HG02623 (cell line): ENCODE measurements at regions not wholly inside any gene's neighbourhood (a gene's known extent, or its start where the extent isn't known, plus 50 kb on each side); places are given as distances from the start of the nearest gene placed in this dataset.
"Not testable (repeated sequence)": the region's sequence is repeated elsewhere in the genome, so short reads cannot be mapped to it uniquely, and the experiment has no call there.

Experiments used
- ATAC-seq: cut with Tn5 transposase; IDR thresholded peaks from one replicate; pipeline ENCODE4 v1.9.1; 2021; ENCODE audit warnings: moderate library complexity; ENCODE audit not compliant: unreplicated experiment

DNA sequence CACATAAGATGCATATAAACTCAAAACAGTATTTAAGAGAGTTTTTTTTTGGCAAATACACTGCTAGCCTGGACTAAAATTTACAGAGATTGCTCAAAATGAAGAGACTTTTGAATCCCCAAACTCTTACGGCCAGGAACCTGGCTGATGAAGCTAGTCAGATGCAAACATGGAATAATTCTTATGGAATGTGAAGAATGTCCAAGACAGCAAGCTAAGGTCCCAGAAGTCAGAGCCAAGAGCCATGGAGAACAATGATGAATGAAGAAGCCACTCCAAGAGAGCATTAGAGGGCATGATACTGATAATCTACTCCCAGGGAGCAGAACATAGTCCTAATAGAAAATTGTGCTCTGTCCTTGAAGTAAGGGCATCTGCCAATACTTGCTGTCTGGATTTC, 705.5 kb downstream of the DIPK2A start:
- no peak for ATAC-seq

- no peak for ATAC-seq
Measured at GRCh38 chr3:144683065-144683464, 711.4 kb downstream of the DIPK2A start.

DNA sequence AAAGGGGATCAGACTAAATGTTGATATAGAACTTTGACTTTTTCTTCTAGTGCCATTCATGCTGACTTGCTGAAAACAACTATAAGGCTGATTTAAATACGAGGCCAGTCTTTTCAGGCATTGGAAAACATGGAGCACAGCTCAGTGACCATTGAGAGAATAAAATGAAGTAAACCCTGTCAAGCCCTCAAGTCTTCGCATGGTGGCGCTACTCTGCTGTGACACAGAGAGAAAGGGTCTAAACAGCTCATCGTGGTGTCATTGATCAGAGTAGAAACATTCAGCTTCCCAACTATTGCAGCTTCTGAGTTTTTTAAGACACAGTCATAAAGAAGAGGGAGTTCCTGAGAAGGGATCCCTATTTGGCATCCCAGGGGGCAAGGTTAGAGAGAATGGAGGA, 716.2 kb downstream of the DIPK2A start:
- no peak for ATAC-seq

- no peak for ATAC-seq
Measured at GRCh38 chr3:144692488-144692887, 720.9 kb downstream of the DIPK2A start.

GRCh38 chr3:144708437-144708836, 736.8 kb downstream of the DIPK2A start:
- no peak for ATAC-seq

GRCh38 chr3:144737281-144737680, 765.7 kb downstream of the DIPK2A start:
- ATAC-seq: no peak

DNA sequence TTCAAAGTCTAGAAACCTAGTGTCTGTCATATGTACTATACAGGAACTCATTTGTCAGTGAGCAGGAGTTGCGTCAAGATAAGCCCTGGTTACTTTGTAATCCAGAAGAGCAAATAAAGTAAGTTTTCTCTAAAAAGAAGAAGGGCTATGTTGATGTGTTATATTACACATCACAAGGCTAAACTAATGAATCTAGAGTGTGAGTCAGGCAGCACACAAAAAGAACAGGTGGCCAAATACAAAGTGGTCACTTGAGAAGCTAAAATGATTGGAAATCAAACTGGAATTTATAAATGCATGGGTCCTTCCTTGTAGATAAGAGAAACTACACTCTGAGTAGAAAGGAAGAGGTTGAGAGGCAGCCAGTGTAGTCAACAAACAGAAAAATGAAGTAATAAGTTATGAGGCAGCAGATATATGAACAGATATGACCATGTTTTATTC, 771.6 kb downstream of the DIPK2A start:
- no peak for ATAC-seq

DNA sequence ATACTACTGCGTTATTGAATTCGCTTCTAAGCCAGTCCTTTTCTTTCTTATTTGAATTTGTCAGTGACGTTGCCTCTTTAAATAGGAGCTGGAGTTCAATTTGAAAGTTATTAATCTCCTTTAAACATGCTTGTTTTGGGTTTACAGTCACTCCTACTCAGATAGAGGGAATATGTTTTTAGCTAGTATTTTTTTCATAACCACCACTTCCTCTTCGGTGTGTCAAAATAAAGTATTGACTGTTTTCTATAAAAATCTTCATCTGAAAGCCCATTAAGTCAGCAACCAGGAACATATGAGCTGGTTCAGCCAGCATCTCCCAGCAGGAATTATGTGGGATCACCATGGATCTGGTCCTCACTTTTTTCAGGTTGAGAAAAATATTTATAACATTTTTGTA, 772.9 kb downstream of the DIPK2A start:
- ATAC-seq: no peak

GRCh38 chr3:144746631-144747030, 775.0 kb downstream of the DIPK2A start:
- ATAC-seq: no peak

- ATAC-seq: not testable (repeated sequence)
Measured at GRCh38 chr3:144749536-144750253, 778.1 kb downstream of the DIPK2A start.

DNA sequence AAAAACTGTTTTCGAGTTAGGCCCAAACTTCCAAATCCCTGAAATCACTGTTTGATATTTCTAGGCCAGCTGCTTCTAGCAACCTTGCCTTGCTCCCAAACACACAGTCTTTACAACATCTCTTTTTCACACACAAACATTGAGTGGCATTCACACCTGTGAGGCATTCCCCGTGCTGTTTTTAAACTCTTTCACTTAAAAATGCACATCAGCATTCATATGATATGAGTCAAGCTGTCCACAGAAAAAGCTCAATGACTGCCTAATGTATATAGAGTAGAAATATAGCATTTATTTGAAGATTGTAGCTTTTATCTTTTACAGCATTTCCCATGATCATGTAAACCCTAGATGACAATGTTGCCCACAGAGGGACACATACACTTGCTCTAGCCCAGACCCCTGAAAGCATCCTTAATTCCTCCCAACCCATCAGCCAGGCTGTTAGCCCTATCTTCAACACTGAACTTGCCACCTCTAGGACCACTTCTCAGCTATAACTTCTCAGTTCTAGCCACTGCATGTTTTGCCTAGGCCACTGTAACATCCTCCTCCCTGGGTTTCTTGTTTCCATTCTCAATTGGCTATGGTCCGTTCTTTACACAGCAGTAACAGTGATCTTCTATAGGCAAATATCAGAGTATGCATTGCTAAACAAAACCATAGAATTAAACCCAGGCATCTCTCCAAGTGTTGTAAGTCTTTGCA, 782.6 kb downstream of the DIPK2A start:
- no peak for ATAC-seq

DNA sequence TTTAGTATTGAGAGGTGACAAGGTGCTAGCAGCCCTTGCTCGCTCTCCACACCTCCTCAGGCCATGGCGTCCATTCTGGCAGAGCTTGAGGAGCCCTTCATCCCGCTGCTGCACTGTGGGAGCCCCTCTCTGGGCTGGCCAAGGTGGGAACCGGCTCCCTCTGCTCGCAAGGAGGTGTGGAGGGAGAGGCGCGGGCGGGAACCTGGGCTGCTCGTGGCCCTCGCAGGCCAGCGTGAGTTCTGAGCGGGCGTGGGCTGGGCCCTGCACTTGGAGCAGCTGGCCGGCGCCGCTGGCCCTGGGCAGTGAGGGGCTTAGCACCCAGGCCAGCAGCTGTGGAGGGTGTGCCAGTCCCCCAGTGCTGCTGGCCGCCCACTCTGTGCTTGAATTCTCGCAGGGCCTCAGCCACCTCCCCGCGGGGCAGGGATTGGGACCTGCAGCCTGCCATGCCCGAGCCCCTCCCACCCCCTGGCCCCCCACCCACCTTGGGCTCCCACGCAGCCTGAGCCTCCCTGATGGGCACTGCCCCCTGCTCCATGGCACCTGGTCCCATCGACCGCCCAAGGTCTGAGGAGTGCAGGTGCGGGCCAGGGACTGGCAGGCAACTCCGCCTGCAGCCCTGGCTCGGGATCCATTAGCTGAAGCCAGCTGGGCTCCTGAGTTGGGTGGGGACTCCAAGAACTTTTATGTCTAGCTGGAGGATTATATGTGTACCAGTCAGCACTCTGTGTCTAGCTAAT, 785.2 kb downstream of the DIPK2A start:
- no peak for ATAC-seq

DNA sequence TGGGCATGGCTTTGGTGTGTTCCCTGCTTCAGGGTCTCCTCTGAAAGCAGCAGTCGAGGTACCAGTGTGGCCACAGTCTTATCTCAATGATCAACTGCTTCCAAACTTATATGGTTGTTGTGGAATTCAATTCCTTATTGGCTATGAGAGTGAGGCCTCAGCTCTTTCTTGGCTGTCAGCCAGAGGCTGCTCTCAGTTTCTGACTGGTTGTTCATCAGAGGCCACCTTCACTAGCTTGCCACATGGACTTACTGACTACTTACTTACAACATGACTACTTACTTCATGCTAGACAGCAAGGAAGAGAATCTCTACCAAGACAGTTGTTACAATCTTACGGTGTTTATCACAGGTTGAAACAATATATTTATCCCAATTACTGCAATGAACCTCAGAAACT, 789.2 kb downstream of the DIPK2A start:
- no peak for ATAC-seq

DNA sequence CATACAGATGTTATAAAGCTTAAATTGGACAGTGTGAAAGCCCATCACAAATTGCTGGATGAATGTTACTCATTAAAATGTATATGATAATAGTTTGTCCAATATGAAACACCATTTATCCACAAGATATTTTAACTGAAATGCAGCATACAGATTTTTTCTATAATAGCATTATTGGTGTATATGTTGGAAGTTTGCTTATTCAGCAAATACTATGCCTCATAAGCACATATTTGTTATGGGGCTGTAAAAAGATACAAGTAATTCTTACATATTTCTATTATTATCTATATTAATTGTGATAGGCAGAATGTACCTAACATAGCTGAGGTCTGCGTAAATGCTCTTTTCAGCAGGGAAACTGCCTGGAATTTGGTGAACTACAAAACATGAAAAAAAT, 790.5 kb downstream of the DIPK2A start:
- no peak for ATAC-seq

DNA sequence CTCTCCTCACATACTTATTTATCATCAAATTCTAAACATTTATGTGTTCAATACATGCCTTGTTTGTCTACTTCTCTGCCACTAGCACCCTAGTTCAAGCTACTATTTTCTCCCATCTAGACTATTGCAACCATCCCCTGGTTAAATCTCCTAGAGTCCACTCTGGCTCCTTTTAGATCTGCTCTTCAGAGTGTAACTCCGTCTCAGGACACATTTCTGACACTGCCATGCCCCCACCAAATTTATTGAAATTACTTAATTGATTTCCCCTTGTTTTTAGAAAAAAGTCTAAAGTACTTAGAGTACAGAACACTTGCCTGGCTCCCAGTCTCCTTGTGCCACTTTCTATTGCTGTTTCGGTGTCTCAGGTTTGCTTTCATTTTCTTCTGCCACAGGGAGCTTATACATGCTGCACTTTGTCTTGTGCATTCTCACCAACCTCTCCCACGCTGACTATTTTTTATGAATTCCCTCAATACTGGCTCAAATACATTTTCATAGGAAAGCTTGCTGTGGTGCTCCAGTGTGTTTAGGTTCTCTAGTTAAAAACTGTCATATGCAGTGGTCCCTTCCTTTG, 792.3 kb downstream of the DIPK2A start:
- peak; percentile 92 for ATAC-seq

- no peak for ATAC-seq
Measured at GRCh38 chr3:144770281-144770680, 798.7 kb downstream of the DIPK2A start.

GRCh38 chr3:144770915-144771351, 799.3 kb downstream of the DIPK2A start:
- no peak for ATAC-seq

DNA sequence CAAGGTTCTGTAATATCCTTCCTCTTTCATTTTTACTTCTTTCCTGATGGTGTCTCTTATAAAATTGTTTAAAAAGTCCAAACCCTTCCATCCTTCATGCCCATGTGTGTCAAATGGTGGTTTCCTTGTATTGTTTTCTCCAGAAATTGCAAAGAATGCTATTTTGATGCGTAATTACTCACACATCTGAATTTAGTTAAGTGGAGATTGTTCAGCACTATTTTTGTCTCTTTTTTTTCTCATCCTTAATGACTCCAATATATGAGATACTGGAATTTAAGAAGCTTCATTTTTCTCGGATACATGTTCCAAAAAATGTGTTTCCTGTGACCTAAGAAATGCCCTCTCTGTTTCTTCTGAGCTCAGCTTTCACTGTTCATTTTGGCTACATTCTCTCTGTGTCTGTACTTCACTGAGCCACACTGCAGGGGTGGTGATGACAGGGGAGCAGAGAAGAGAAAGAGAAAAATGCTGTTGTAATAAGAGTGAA, 799.8 kb downstream of the DIPK2A start:
- ATAC-seq: no peak

- no peak for ATAC-seq
Measured at GRCh38 chr3:144772372-144772771, 800.7 kb downstream of the DIPK2A start.

GRCh38 chr3:144773350-144773749, 801.7 kb downstream of the DIPK2A start:
- no peak for ATAC-seq

GRCh38 chr3:144774897-144775296, 803.3 kb downstream of the DIPK2A start:
- ATAC-seq: no peak
